ENCODE measurements at regions not wholly inside any gene's neighbourhood (a gene's known extent, or its start where the extent isn't known, plus 50 kb on each side); places are given as distances from the start of the nearest gene placed in this dataset.

- TF ChIP-seq POLR2AphosphoS5 (IDR thresholded peaks at IDR 0.05; ENCODE audit: insufficient read depth, low read depth, low read length) (no peak), CTCF (IDR thresholded peaks at IDR 0.05; ENCODE audit: extremely low read depth in 1 of 2, insufficient read depth in 1 of 2, low read depth in 1 of 2, low read length in 2 of 2) (no peak), EZH2 (IDR thresholded peaks at IDR 0.05; ENCODE audit: borderline replicate concordance, low read depth, low read length, severe bottlenecking) (no peak), MAX (IDR thresholded peaks at IDR 0.05; ENCODE audit: insufficient read depth, insufficient read length) (no peak), POLR2A (IDR thresholded peaks at IDR 0.05; ENCODE audit: low read depth, low read length) (no peak), MYC (IDR thresholded peaks at IDR 0.05; ENCODE audit: low read depth, low read length) (no peak)
These were observed 226.6 kb upstream of the EDNRB start for GRCh38 chr13:78145276-78145675.
